Putamen (tissue), 1 donor: ENCODE measurements at regions not wholly inside any gene's neighbourhood (a gene's known extent, or its start where the extent isn't known, plus 50 kb on each side); places are given as distances from the start of the nearest gene placed in this dataset.
"Not testable (repeated sequence)": the region's sequence is repeated elsewhere in the genome, so short reads cannot be mapped to it uniquely, and the experiment has no call there.

Source experiments
- DNase-seq: peaks from one replicate; pipeline ENCODE4 v3.0.0-alpha.2; 2016; ENCODE audit warnings: low spot score

DNA sequence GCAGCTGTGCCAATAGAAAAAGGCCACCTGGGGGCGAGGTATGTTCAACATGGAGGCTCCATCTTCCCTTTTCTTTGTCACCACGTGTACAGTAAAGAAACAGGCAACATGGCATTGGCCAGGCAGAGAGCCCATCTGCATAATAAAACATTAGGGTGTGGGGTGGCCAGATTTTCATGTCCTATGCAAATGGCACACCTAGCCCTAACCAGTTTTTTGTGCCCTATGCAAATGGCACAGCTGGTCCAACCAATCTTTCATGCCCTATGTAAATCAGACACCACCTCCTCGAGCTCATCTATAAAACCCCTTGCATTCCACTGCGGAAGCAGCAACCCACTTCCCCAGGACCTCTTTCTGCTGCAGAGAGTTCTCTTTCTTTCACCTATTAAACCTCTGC is 149.1 kb upstream of the RGS6 start:
- no peak for DNase-seq

DNA sequence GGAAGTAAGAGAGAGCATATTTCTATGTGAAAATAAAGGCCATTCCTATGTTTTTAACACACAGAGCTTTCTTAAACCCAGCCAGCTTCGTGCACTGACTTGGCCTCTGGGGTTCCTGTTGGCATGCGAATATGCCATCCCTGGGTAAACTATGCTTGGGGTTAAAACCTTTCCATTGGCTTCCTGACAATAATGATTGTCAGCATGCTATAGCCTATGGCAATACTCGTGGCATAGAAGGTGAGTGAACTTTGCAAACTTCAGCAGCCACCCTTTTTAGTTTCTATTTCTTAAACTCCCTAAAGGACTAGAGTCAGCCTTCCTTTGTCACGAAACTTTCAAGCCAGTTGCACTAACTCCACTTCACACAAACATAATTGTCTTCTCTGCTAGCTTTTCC is 148.4 kb upstream of the RGS6 start:
- no peak for DNase-seq

DNA sequence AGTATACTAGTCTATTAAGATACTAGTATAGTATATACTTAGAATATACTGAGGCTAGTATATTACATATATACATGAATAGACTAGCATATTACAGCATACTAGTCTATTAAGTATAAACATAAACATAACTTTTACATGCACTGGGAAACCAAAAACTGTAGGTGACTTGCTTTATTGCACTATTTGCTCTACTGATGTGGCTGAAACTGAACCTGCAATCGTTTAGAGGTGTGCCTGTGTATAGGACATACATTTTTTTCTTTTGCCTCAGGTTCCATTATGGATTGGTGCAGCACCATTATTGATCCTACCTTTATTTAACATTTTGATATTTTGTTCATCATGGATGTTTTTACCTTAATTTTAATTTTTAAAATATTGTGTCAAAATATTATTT is 143.2 kb upstream of the RGS6 start:
- DNase-seq = no peak

DNA sequence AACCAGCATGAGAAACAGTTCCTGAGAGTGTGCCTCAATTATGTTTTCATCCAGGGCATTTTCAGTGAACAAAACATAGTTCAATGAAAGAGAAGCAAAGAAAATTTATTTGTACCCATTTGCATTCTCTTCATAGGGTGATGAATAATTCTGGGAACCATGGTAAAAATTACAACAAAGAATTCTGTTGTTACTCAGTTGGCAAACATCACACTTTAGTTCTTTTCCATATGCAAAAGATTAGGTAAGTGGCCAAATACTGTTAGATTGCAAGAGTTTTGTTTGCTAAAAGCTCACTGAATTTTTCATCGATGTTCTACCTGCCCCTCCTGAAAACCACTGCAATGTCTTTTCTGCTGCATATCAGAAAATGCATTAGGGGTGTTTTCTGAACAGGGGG is 132.4 kb upstream of the RGS6 start:
- no peak for DNase-seq

DNA sequence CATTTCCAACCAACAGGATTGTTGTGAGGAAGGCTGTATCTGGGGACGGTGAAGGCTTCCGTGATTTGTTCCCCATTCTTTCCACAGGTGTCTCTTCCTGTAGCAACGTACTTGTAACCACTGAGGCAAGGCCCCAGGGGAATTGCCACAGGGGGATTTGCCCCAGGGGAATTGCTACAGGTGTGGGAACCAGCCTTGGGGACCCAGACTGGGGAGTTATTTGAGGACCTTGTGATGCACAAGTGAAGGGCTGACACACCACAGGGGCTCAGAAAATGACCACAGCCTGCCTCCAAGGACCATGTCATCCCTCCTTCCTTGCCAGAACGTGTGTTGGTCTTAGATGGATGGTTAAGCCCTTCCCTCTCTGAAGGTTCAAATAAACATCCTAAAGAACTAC is 131.4 kb upstream of the RGS6 start:
- DNase-seq = no peak

DNA sequence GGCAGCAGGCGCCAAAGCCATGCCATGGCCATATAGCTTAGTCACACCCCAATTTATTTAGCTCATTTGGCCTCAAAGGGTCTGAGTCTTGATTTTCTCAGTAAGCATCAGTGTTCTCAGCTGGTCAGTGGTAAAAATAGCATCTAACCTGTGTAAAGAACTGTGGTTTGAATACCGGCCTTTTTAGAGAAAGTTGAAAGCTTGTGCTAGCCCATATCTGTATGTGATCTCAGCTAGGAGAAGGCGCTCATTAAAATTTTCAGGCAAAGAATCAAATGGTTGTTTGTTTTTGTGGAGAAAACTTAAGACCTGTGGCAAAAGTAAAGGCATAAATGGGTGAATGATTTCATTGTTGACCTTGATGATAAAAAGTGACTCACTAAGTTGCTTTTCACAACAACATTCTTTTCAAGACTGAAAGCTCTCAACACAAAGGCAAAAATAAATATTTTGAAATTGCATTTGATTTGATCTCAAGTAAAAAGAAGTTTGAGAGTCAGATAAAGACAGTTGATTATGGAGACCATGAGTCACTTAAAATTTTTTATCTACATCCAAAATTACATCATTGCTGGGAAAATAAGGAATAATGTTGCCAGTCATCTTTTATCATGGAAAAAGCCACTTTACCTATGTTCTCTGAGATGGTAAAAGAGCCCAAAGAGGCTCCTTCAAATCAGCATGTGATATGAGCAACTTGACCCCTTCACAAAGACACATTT is 128.5 kb upstream of the RGS6 start:
- DNase-seq = no peak

DNA sequence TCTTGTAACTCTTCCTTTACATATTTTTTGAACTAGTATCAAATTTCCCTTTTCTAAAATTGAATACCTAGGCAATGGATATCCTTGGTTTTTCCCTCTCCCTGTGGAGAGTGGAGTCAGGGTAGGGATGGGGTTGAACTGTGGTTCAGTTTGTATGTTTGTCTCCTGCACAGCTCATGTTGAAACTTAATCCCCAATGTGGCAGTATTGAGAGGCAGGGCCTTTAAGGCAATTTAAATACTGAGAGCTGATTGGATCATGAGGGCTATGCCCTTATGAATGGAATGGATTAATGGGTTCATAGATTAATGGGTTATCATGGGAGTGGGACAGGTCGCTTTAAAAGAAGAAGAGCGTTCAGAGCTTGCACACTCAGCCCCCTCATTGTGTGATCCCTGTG is 127.2 kb upstream of the RGS6 start:
- no peak for DNase-seq

DNA sequence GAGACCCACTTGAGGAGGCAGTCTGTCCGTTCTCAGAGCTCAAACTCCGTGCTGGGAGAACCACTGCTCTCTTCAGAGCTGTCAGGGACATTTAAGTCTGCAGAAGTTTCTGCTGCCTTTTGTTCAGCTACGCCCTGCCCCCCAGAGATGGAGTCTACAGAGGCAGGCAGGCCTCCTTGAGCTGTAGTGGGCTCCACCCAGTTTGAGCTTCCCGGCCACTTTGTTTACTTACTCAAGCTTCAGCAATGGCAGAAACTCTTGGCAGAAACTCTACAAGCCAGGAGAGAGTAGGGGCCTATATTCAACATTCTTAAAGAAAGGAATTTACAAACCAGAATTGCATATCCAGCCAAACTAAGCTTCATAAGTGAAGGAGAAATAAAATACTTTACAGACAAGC is 125.2 kb upstream of the RGS6 start:
- DNase-seq = not testable (repeated sequence)

DNA sequence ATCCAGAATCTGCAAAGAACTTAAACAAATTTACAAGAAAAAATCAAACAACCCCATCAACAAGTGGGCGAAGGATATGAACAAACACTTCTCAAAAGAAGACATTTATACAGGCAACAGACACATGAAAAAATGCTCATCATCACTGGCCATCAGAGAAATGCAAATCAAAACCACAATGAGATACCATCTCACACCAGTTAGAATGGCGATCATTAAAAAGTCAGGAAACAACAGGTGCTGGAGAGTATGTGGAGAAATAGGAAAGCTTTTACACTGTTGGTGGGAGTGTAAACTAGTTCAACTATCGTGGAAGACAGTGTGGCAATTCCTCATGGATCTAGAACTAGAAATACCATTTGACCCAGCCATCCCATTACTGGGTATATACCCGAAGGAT is 121.4 kb upstream of the RGS6 start:
- DNase-seq = not testable (repeated sequence)

DNA sequence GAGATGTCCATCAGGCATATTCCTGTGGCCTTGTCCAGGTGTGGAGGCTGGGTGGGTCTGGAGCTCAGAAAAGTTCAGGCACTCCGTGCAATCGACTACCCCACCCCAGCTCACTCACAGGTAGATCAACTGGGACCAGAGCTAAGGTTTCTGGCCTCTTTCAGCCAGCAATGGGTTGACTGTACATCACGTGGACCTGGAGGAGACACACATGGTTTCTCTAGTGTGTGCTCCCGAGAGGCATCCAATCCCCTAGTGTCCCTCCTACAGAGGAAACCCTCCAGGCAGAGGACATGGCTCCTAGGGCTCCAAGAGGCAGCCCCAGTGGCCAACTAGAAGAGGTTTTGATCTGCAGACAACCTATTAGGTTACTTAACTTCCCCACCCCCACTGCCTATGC is 119.5 kb upstream of the RGS6 start:
- no peak for DNase-seq

DNA sequence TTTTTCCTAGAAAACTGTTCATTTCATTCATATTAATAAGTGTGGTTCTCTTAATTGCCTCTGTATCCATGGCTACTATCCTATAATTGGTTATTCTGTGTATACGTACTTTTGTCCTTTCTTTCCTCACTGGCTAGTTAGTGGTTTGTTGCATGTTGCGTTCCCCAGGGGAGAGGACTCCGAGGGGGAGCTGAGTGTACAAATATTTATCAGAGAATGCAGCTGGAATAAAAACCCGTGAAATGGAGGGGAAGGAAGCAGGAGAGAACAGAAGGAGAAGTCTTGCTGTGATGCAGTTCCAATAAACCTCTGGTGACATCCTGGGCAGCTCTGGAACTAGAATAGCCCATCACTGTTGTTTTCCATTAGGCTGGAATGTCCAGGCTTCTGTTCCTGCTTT is 117.1 kb upstream of the RGS6 start:
- DNase-seq = no peak

DNA sequence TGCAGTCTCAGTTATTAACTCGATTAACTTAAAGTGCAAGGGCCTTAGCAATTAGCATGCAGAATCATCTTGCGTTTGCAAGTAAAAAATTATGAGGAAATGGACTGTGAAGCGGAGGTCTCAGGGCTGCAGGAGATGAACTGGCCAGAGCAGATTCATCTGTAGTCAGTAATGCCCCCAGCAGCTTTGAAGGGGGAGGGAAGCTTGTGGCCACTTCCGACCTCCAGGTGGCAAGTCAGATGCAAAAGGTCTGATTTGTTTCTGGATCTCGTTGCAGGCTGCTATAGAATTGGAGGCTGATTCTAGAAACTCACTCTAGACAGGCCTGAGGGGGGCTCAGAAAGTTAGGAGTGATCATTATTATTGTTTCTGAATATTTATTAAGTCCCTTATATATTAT is 107.4 kb upstream of the RGS6 start:
- no peak for DNase-seq

DNA sequence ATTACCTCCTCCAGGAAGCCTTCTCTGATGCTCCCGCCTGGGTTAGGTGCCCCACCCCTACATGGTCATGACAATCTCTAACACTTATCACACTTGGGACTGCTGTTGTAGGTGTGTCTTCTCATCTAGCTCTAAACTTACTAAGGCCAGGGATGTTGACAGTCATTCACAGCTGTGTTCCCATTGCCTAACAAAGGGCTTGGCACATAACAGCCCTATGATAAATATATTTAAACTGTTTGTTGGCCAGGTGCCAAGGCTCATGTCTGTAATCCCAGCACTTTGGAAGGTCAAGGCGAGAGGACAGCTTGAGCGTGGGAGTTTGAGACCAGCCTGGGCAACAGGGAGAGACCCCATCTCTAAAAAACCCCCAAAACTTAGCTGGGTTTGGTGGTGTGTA is 98.8 kb upstream of the RGS6 start:
- no peak for DNase-seq

DNA sequence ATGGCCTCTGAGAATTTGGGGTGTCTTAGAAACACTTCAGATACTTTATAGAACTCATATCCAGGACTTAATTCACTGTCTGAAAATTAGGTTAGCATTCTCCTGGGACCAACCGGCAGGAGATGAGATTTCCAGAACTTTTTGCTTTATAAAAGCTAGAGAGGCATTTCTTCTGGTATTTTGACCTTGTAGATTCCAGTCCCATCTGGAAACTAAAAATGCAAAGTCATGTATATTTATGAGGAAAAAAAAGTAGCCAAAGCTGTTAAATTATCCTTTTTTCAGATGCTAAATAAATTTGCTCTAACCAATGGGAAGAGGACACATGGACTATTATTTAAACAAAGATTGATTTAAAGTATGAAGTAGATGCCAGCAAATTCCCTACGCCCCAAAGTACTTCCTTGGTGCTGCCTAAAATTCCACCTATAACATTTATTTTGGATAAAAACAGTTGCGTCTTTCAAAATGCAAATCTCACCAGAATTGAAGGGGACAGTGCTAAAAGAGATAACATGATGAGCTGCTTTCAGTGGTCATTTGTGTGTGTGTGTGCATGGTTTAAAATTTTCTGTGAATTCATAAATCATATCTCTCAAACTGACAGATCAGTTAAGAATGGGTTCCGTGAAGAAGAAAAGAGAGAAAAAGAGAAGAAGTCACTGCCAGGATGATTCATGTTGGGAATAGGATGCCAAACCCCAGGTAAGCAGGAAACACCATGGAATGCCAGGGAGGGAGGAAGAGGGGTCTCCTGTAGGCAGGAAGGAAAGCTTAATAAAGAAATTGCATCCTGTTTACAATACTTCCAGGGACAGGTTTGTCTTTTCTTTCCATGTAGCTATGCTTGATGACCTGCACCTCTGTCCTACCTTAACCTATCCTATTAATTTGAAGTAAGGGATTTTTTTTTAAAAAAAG is 97.7 kb upstream of the RGS6 start:
- DNase-seq = no peak

DNA sequence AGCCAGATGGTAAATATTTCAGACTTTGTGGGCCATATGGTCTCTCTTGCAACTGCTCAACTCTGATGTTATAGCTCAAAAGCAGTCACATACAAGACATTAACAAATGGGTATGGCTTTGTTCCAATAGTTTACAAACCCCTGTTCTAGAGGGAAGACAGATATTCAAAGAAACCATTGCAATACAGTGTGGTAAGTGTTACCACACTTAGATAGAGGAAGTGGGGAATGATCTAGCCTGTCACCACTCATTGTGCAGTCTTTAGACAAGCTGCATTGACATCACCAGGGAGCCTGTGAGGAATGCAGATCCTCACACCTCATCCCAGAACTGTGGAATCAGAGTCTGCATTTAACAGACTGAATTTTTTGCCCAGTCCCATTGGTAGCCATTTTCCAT is 80.0 kb upstream of the RGS6 start:
- no peak for DNase-seq

DNA sequence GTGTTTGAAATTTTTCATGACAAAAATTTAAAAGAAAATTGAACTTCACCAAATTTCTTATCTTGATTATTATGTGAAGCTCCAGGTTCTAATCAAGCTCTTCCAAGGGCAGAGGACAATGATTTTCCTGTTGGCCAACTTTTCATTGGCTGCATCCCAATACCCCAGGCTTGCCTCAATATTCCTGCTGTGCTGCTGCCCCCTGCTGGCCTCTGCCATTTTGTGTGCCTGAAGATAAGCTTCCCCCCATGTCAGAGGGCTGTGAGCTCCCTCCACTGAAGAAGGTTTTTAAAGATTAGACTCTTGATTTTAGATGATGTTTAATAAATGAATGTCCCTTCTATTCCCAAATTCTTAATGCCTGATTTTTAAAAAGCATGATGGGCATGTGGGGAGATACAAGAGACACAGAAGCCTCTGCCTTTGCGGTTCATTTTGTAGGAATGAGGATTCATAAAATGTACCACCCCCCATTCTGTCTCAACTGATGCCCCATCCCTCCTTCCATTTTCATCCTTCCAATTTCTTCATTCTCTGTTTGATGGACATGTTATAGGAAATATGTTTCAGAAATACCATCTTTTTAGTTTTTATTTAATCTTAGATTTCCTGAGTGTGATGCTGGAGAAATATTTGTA is 76.7 kb upstream of the RGS6 start:
- DNase-seq = peak; percentile 7

DNA sequence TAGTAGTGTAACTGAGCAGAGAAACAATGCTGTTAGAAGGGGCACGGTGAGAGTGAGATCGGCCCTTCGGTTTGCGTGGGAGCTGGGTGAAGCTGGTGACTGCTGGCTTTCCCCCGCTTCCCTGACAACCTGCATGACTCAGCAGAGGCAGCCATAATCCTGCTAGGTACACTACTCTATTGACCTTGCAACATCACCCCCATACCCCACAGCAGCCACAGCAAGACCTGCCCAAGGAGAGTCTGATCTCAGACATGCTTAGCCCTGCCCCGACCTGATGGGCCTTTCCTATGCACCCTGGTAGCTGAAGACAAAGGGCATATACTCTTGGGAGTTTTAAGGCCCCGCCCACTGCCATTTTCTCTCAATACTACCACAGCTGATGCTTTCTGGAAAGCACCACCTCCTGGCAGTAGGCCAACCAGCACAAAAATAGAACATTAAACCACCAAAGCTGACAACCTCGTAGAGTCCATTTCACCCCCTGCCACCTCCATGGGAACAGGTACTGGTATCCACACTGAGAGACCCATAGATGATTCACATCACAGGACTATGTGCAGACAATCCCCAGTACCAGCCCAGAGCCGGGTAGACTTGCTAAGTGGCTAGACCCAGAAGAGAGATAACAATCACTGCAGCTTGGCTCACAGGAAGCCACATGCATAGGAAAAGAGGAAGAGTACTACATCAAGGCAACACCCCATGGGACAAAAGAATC is 75.9 kb upstream of the RGS6 start:
- no peak for DNase-seq

DNA sequence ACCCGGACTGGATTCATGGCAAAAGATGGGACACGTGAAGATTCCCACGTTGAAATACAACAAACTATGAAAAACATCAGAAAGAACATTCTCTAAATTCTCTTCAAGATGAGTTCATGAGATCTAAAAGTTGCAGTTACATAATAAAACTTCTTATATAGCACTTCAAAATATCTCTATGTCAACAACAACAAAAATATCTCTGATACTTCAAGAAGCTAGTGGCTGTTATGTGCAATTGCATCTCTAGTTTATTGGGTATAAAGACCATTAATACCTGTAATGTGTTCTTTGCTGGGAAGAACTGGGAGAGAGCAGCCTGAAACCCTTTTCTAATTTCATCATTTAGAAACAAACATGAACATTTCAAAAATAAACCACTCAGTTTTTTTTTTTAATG is 69.2 kb upstream of the RGS6 start:
- DNase-seq = no peak

DNA sequence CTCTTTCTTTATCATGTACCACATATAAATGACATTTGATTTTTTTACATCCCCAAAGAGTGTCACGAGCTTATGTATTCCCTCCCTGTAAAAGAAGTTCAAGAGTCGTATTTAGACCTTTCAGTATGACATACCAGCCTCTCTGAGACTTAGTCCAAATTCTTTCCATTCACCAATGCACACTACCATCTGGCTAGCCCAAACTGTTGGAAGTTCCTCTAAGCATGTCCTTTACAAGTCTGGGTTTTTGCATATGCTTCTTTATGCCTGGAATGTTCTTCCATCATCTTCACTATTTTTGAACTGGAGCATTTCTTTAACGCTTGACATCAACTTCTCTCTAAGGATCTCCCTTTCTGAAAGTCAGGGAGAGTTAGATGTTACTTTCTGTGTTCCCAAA is 68.5 kb upstream of the RGS6 start:
- DNase-seq = no peak
